HCT116 (cell line): ENCODE measurements at regions not wholly inside any gene's neighbourhood (a gene's known extent, or its start where the extent isn't known, plus 50 kb on each side); places are given as distances from the start of the nearest gene placed in this dataset.

Experiments
- ATAC-seq: fragments of 200-7000 bp; cut with Tn5 transposase; 2 replicates; pipeline ENCODE4 v1.9.1; 2020; ENCODE audit warnings: mild to moderate bottlenecking, moderate library complexity
- BruUV-seq: library from RNA; stranded (reverse); fragments of 400-500 nt; replicated peaks from 2 replicates; lab custom pipeline; 2021; lab: Mats Ljungman, UMichigan
- CTCF ChIA-PET: fragments of 300-600 bp; sonication (Branson Sonifier 250); formaldehyde crosslinking; loops from one replicate; lab custom pipeline; 2021; ENCODE audit warnings: antibody characterized with exemption; lab: Charles Lee
- POLR2A ChIA-PET: fragments of 300-600, 350-600 bp; sonication (Branson Sonifier 250); formaldehyde crosslinking; loops from one replicate; lab custom pipeline; 2021; ENCODE audit warnings: antibody characterized with exemption; lab: Charles Lee
- RAD21 ChIA-PET, 2 experiments: fragments of 300-600 bp; sonication (Branson Sonifier 250); formaldehyde crosslinking; loops; one replicate each; lab custom pipeline; 2023; ENCODE audit warnings: low total read pairs in 2 of 2; ENCODE audit not compliant: uncharacterized antibody in 2 of 2, unreplicated experiment in 2 of 2, low non-redundant PET in 1 of 2; lab: Charles Lee
- DNase-seq: peaks from one replicate; pipeline ENCODE4 v3.0.0-alpha.2; 2010; ENCODE audit warnings: low read depth, low spot score
- H2AFZ ChIP-seq: fragments of 200-600 bp; shearing (Covaris generic), sonication (generic); 2 replicates; pipeline ENCODE4 v1.6.1; 2017; ENCODE audit warnings: low read depth, mixed run types, mixed read lengths, antibody characterized with exemption, low read length; ENCODE audit not compliant: poor library complexity, severe bottlenecking
- H3K27ac ChIP-seq: 2 replicates; pipeline ENCODE4 v1.5.1; 2012; ENCODE audit warnings: low read depth, low read length
- H3K27me3 ChIP-seq: fragments of 200-600 bp; sonication (generic); 2 replicates; pipeline ENCODE4 v1.6.1; 2016; ENCODE audit warnings: mixed run types, low read length, mixed read lengths; ENCODE audit not compliant: insufficient read depth
- H3K36me3 ChIP-seq, 2 experiments: fragments of 200-500 bp in 1 of 2; fragments of 200-600 bp in 1 of 2; sonication (Bioruptor generic) in 1 of 2; sonication (generic) in 1 of 2; 2 replicates each; pipeline versions ENCODE4 v1.5.1 to v1.6.1; 2014 to 2016; ENCODE audit warnings: low read length in 2 of 2, inconsistent platforms in 1 of 2, mixed read lengths in 1 of 2, mixed run types in 1 of 2; ENCODE audit not compliant: insufficient read depth in 2 of 2, control insufficient read depth in 1 of 2
- H3K4me1 ChIP-seq, 2 experiments: fragments of 200-600 bp in 1 of 2; sonication (generic) in 1 of 2; 2 replicates each; pipeline versions ENCODE4 v1.5.1 to v1.6.1; 2012 to 2017; ENCODE audit warnings: low read length in 2 of 2, inconsistent platforms in 1 of 2, mild to moderate bottlenecking in 1 of 2, mixed read lengths in 1 of 2, mixed run types in 1 of 2, moderate library complexity in 1 of 2; ENCODE audit not compliant: insufficient read depth in 2 of 2, control insufficient read depth in 1 of 2
- H3K4me2 ChIP-seq: fragments of 200-600 bp; sonication (generic); 2 replicates; pipeline ENCODE4 v1.6.1; 2017; ENCODE audit warnings: mixed run types, low read length, mixed read lengths
- H3K4me3 ChIP-seq, 2 experiments: fragments of 200-600 bp in 1 of 2; sonication (generic) in 1 of 2; replicated peaks in 1 of 2; 2 replicates each; pipeline ENCODE4 v1.5.1; 2011 to 2016; ENCODE audit warnings: low read length in 2 of 2, control low read depth in 1 of 2, low read depth in 1 of 2, mild to moderate bottlenecking in 1 of 2, mixed read lengths in 1 of 2, mixed run types in 1 of 2
- H3K79me2 ChIP-seq: fragments of 200-600 bp; sonication (generic); 2 replicates; pipeline ENCODE4 v1.6.1; 2017; ENCODE audit warnings: mild to moderate bottlenecking, mixed run types, low read length, moderate library complexity, mixed read lengths; ENCODE audit not compliant: insufficient read depth
- H3K9ac ChIP-seq: fragments of 200-600 bp; sonication (generic); 2 replicates; pipeline ENCODE4 v1.6.1; 2016; ENCODE audit warnings: low read length, mixed read lengths
- H3K9me2 ChIP-seq: fragments of 200-600 bp; sonication (generic), shearing (Covaris generic); 2 replicates; pipeline ENCODE4 v1.6.1; 2017; ENCODE audit warnings: mixed run types, mild to moderate bottlenecking, moderate library complexity; ENCODE audit not compliant: insufficient read depth
- H3K9me3 ChIP-seq, 2 experiments: fragments of 200-500 bp in 1 of 2; fragments of 200-600 bp in 1 of 2; sonication (Bioruptor generic) in 1 of 2; sonication (generic) in 1 of 2; 2 replicates each; pipeline ENCODE4 v1.6.1; 2014 to 2017; ENCODE audit warnings: low read length in 2 of 2, mixed read lengths in 2 of 2, inconsistent platforms in 1 of 2, low read depth in 1 of 2, mild to moderate bottlenecking in 1 of 2, mixed run types in 1 of 2, moderate library complexity in 1 of 2; ENCODE audit not compliant: control insufficient read depth in 1 of 2, insufficient read depth in 1 of 2
- H4K20me1 ChIP-seq: fragments of 200-600 bp; sonication (generic), shearing (Covaris generic); 2 replicates; pipeline ENCODE4 v1.6.1; 2017; ENCODE audit warnings: mixed run types, mild to moderate bottlenecking, moderate library complexity; ENCODE audit not compliant: insufficient read depth
- ATF3 ChIP-seq: IDR thresholded peaks from 2 replicates; pipeline ENCODE4 v1.6.1; 2012
- CTCF ChIP-seq, 3 experiments: fragments of 200-600 bp in 1 of 3; sonication (generic) in 1 of 3; IDR thresholded peaks in 2 of 3; conservative IDR thresholded peaks in 1 of 3; 2 replicates each; pipeline ENCODE4 v1.5.1; 2012 to 2017; ENCODE audit warnings: low read depth in 2 of 3, low read length in 2 of 3, antibody characterized with exemption in 1 of 3, borderline replicate concordance in 1 of 3, control low read depth in 1 of 3, mild to moderate bottlenecking in 1 of 3, mixed read lengths in 1 of 3, mixed run types in 1 of 3, moderate library complexity in 1 of 3; ENCODE audit not compliant: insufficient read depth in 1 of 3
- EGR1 ChIP-seq: IDR thresholded peaks from 2 replicates; pipeline ENCODE4 v1.6.1; 2012; ENCODE audit warnings: low read depth
- FOSL1 ChIP-seq: IDR thresholded peaks from 2 replicates; pipeline ENCODE4 v1.6.1; 2012; ENCODE audit warnings: low read depth
- JUND ChIP-seq: IDR thresholded peaks from 2 replicates; pipeline ENCODE4 v1.6.1; 2012
- MAX ChIP-seq: IDR thresholded peaks from 2 replicates; pipeline ENCODE4 v1.6.1; 2012
- REST ChIP-seq: IDR thresholded peaks from 2 replicates; pipeline ENCODE4 v1.6.1; 2012; ENCODE audit warnings: low read depth
- SIN3A ChIP-seq: IDR thresholded peaks from 2 replicates; pipeline ENCODE4 v1.6.1; 2012; ENCODE audit warnings: low read depth
- SP1 ChIP-seq: IDR thresholded peaks from 2 replicates; pipeline ENCODE4 v1.6.1; 2012; ENCODE audit warnings: low read depth
- SRF ChIP-seq: IDR thresholded peaks from 2 replicates; pipeline ENCODE4 v1.6.1; 2012; ENCODE audit warnings: low read depth
- TCF7L2 ChIP-seq: IDR thresholded peaks from 2 replicates; pipeline ENCODE4 v1.7.0; 2011; ENCODE audit warnings: borderline replicate concordance, inconsistent platforms; ENCODE audit not compliant: insufficient read depth, insufficient read length; ENCODE audit errors: extremely low read depth
- intact Hi-C: fragments of 100-400 bp; cut with micrococcal nuclease; formaldehyde crosslinking; loops from 2 replicates; pipeline ENCODE4 v1.10.0; 2022

GRCh38 chr2:156206355-156206754 lies 126.2 kb downstream of the NR4A2 start:
- no TSS peak for BruUV-seq
- H2AFZ ChIP-seq, result no peak overlapping the region
- RAD21 ChIA-PET, result no interaction called here
- CTCF ChIA-PET, result no interaction called here
- no peaks in the 10 kb centered on the region for H3K79me2 ChIP-seq
- H3K4me3 ChIP-seq, result no peak overlapping the region
- no peaks in the 10 kb centered on the region for H4K20me1 ChIP-seq
- POLR2A ChIA-PET, result no interaction called here
- intact Hi-C loops, result no loop called here
- no peak for ATAC-seq
- no peaks in the 10 kb centered on the region for H3K27me3 ChIP-seq
- H3K36me3 ChIP-seq, result no peaks in the 10 kb centered on the region
- no peak overlapping the region for H3K27ac ChIP-seq
- H3K9me2 ChIP-seq, result no peaks in the 10 kb centered on the region
- no peaks in the 10 kb centered on the region for H3K9me3 ChIP-seq
- H3K9ac ChIP-seq, result no peak overlapping the region
- TF ChIP-seq ATF3 (no peak), FOSL1 (no peak), EGR1 (no peak), REST (no peak), SP1 (no peak), MAX (no peak), JUND (no peak), SRF (no peak), CTCF (IDR thresholded peaks at IDR 0.05 in 2 of 3, conservative IDR thresholded peaks at IDR 0.05 in 1 of 3; ENCODE audit: borderline replicate concordance in 1 of 3, insufficient read depth in 1 of 3, low read depth in 2 of 3, low read length in 2 of 3) (no peak), SIN3A (no peak), TCF7L2 (no peak)
- no peak for DNase-seq
- no peaks in the 10 kb centered on the region for H3K4me1 ChIP-seq
- no peak overlapping the region for H3K4me2 ChIP-seq
